ENCODE measurements at regions not wholly inside any gene's neighbourhood (a gene's known extent, or its start where the extent isn't known, plus 50 kb on each side); places are given as distances from the start of the nearest gene placed in this dataset.

DNA sequence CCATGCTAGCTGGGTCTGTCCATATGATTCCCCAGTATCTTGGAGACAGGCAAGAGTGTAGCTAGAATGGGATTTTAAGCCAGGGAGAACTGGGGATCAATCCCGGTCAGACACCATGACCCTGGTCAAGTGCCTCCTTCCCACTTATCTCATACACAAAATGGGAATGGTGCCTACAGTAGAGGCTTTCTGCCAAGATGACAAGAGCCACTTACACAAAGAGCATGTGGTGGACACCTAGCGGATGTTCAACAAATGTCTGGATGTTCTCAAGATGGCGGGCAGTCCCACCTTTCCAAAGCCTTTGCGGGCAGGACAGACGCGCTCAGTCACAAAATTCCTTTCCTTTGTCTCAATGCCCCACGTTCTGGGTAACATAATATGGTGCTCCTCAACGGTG is 57.3 kb downstream of the MAF start:
- no peak for DNase-seq

DNA sequence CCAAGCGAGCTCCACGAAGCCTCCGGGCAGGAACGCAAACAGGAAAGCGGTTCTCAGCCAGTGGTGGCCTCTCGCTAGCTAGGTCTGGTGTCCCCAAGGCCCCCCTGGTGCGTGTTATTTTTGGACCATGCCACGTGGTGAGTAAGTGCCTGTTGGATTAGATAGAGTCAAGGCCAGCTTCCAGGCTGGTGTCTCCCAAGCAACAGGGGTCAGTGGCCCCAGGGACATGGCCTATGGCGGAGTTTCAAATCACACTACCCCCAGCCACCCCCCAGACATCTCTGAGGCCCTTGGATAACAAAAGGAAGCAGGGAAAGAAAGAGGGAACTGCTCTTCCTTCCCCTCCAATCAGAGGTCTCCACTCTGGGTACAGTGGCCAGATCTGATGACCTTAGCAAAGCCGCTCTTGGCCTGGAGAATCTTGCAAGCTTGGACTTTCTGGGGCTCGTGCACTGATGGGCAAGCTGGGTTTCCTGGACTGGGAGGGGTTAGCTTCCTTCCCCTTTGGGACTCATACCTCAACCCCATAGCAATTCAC is 58.2 kb downstream of the MAF start:
- DNase-seq, result no peak

DNA sequence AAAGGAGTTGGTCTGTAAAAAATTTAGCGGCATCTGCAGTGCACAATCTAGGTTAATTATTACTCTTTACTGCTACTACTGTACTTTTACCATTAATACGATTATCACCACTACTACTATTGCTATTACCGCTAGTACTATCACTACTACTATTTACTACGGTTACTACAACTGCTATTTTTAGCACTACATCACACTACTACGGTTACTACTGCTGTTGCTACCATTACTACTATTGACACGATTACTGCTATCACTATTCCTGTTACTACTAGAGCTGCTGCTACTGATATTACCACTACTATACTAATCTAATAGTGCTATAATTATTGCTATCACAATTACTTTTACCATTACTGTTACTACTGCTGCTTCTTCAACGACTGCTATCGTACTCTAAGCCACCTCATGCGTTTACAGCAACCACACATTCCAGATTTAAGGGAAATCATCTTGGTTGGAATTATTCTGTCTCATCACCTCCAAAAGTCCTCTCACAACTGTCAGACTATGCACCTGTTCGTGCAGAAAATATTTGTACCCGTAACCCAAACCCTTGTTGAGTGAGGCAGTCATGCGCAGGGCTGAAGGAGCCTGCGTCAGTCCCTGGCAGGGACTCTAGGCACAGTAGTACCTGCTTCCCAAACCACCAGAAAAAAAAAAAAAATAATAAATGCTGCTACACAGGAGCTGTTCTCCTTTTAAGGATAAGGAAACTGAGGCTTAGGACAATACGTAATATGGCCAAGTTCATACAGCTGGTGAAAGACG is 59.5 kb downstream of the MAF start:
- DNase-seq, result no peak

DNA sequence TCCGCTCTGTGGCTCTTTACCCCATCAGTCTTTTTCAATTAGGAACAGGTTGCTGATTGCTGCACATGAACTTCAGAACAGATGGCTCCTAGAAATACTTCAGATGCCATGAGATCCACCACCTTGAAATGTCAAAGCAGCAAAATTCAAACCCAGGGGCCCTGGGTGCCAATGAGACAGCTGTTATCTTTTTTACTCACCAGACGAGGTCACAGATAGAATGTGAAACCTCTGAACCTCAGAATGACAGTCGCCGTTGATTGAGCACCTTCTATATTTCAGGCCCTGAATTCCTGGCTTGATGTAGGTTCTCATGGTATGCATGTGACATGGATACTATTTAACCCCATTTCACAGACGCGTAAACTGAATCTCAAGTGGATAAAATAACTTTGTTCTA is 63.0 kb downstream of the MAF start:
- DNase-seq, result no peak

DNA sequence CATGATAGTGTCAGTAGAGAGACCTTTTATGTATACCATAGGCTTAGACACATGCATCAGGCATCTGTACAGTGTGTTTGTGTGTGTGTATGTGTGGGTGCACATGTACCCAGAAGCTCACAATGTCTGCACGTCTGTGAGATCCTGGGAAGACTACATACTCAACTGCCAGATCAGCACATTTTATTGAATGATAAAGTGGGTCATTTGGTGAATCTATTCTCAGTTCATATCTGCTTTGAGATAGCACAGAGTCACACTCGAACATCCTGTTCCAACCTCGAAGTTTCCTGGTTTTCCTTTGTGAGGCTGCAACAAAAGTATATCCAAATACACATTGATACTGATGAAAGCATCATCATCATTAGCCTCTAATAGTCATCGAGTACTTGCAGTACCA is 63.6 kb downstream of the MAF start:
- no peak for DNase-seq

DNA sequence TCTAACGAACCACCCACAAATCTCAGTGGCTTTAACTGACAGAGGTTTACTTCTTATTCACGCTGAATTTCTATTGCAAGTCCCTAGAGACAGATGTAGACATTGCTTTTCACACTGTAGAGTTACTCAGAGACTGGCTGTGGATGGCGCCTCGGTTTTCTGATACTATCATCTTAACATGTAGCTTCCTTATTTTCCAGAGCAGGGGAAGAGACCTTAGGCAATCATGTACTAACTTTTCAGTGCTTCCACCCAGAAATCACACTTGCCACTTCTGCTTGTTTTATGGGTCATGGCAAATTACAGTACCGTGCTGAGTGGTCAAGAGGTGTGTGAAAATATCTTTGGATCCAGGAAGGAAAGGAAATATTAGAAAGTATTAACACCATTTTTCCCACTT is 65.4 kb downstream of the MAF start:
- DNase-seq, result no peak

DNA sequence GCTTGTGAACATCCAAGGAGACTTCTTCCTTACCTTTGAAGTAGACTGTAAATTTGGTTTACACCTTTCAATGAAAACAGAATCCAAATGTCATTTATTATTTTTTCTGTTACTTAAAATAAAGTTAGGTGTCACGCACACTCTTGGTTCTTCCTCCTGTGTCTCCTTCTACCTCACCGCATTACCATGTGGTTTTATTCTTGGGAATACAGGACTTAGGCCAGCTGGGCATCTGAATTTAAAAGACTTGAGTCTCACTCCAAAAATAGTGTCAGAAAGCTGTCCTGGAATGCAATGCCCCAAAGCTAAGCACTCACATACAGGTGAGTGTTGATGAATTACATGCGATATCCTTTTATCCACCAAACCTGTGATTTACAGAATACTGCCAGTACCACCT is 66.4 kb downstream of the MAF start:
- no peak for DNase-seq

DNA sequence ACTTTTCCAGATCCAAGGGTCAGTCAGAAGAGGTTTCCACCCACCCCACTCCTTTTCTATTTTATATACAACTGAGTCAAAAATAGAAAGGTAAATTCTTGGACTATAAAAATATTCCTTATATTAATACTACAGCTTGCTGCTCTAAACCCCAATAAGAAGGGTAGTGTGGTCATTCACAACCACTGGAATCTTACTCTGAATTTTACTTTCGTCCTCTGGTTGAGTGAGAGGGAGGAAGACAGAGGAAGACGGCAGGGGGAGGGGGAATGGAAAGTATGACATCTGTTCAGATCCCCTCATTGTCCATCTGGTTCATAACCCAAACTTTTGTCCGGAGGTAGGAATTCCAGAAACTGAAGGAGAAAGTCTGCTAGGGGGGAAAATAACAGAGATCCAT is 67.2 kb downstream of the MAF start:
- DNase-seq, result no peak

DNA sequence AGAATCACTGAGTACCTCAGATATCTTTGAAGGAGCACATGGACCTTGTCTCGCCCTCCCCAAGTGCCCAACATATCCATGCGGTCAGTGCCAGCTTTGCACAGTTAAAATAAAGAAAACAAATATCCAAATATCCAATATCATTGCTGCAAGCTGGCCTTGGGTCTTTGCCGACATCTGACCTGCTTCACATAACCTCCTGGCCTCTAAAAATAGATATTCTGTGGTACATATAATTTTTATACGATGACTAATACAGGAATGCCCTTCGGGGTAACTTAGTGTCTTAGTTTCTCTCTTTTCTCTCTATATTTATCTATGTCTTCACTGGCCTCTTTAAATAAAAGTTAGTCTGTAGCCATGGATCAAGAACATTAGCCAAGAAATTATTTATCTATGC is 67.8 kb downstream of the MAF start:
- DNase-seq, result no peak

DNA sequence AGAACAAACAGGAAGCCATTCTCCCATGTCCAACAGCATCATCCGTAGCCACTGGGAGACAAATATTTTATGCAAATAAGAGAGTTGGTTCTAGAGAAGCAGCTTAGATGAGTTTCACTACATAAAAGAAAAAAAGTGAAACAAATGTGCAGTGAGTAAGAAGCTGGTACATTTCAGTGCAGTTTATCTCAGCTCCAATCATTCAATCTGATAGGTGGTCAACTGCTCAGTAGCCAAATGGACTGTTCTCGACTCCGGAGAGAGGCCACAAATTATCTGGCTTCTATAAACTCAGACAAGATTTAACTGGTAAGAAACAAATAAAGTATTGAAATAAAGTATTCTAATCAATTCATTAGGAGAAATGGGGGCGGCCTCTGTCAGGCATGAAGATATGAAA is 68.3 kb downstream of the MAF start:
- no peak for DNase-seq

DNA sequence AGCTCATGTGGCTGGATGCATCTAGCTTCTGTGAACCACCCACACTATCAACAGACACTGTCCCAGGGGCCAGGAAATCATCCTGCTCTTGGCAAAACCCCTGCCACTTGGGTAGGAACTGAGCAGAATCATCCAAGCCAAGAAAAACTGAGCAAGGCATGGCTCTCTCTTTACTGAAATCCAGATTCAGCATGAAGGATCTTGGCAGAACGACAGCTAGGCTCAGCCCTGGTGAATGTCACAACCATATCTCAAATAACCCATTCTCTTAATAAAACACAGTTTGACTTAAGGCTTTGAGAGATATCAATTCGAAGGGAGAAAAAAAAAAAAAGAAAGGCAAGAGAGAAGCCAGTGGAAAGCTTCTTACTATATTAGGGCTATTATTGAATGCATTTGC is 72.2 kb downstream of the MAF start:
- DNase-seq, result no peak

DNA sequence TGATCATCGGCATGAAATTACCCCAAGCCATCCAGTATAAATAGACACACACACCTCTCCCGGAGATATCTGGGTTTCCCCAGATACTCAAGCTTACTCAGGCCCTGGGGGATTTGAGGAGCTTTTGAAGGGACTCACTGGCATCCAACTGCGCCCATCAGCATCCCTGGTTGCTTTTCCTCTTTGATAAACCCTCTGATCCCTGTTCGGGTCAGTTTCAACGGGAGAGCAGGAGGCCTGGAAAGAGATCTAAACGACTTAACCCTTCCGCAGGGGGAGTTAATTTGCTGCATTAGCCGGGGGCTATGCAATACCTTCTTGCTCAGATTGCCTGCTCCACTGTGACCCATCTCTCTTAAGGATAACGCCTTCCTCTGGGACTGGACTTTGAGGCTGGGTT is 76.6 kb downstream of the MAF start:
- DNase-seq, result no peak

DNA sequence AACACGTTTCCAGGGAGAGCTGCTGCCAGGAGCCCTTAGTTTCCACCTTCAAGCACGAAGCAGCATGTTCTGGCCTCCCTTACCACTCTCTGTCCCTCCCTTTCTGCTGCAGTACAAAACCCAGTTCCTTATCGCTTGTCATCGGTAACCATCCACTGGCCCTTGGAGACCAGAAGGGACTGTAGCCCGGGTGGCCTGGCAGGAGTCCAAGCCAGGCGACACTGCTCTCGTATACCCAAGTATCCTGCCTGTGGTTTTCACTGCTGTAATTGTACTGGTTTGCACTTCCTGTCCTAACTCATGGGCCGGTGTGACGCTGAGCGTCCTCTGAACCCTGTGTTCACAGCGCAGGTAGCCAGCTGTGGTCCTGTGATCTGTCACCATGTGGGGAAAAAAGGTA is 81.1 kb downstream of the MAF start:
- no peak for DNase-seq

DNA sequence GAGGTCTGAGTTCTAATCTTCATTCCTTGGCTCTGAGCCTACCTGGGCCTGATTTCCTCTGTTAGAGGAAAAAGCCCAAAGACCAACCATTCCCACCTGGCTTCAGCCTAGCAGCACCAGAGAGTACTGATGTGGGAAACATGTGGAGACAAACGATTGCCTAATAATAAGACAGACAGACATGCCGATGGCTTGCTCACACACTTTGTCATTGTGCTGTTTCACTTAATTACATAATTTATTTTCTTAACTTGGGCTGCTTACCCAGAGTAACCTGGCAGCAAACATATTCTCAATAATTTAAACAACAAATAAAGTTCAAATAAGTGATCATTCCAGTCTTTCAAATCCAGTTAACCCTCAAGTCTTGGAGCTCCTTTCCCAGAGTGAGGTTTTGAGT is 83.4 kb downstream of the MAF start:
- no peak for DNase-seq

DNA sequence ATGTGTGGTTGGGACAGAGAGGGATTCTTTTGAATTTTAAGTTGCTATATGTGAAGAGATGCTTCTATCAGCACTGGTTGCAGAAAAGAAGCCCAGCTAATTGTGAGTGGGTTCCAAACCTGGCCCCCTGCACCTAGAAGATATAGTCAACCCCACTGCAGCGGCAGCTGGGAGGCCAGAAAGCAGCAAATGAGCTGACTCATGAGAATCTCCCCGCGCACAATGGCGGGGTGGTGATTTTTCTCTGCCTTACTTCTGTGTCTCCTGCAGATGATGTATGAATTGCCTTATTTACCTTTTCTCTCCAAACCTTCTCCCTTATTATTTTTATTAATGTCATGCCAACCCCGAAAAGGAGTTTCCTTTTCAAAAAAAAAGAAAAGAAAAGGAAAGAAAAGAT is 89.7 kb downstream of the MAF start:
- DNase-seq, result no peak

DNA sequence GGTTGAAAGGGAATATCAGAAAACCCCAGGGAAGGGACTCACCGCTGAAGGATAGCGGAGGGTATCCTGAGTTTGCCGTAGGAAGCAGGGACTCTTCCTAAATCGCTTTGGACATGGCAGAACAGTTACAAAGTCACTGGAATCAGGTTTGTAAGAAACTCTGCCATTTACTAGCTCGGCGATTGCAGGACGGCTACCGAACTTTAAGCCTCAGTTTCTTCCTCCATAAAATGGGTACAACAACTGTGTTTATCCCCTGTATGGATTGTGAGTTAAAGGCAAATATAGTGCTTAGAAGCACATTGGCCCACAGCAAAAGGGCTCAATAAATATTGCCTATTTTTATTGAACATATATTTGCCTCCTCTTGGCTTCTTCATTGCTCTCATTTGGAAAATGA is 90.6 kb downstream of the MAF start:
- DNase-seq, result no peak

DNA sequence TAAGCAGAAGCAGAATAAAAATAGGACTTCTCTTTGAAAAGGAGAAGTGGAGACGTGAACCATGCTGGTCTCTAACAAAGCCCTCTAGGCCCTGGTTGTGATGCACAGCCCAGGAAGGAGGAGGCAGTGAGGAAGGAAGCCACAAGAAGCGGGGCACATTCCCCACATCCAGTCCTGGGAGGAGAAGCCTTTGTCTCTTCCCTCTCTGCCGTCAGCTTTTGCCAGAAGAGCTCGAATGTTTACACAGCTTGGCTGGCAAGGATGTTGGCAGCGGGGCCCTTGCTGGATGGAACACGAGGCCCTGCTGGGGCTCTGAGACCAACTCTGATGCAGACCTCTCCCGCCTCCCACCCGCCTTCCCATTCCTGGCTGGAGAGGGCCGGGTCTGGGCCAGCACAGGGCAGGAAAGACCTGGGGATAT is 91.3 kb downstream of the MAF start:
- DNase-seq, result no peak

DNA sequence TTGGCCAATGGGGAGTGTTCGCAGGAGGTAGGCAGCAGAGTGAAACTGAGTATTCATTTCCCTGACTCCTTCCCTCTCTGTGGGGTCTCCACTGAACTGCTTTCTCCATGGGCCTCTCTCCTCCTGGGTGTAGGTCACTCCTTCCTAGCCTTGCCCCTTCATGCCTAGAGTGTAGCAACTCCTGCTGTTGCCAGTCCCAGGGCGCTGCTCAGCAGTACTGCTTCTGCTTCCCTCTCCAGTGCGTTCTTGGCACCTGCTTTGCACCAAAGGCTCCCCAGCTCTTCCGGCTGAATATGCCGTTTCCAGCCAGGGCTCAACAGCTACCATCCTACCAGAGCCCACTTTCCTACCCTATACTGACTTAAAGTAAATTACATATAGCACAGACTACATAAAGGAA is 92.2 kb downstream of the MAF start:
- no peak for DNase-seq

DNA sequence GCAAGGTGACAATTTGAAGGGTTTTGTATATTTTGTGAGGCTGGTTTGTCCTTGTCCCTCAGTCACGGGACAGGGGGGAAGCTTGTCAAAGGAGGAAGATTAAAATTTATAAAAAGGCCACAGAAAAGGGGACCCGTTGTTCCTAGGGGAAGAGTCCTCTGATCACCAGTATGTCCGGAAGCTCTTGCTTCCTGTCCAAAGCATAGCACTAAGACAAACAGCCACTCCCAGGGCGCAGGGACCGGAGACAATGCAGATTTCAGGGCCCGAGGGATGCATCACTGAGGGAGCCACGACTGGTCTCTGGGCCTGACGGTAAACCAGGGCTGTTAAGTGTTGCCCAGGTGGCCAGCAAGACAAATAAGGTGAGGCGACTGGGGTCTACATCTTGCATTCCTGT is 95.2 kb downstream of the MAF start:
- no peak for DNase-seq

DNA sequence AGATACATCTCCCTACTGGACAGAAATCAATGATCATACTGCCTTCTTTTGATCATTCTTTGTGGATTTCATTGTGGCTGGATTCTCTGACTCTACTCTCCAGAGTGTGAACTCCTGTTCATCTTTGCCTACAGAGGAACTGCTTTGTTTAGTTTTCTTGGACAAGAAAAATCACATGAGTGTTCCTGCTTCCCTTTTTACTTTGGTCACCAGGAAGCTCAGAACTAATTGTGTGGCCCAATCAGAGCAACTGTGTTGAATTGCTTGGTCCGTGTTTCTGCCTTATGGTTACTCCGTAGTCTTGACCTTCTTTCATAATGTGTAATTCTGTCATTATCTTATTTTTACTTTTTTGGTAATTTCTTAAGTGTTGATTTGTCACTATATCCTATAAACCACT is 97.0 kb downstream of the MAF start:
- no peak for DNase-seq

DNA sequence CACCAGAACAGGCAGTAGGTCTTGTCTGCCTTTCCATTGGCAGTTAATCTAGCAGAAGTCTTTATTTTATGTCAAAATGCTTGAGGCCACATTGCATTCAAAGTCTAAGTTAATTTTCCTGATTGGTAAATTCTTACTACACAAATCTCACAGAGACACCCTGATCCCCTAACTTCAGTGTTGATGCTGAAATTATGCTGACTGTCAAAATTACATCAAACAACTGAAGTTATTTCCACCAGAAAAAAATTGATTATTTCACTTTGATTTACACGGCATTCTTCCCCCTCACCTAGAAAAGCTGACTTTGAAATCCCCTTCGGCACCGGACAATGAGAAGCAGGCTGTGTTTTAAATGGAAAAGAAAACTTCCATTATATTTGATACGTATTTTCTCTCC is 99.1 kb downstream of the MAF start:
- no peak for DNase-seq

DNA sequence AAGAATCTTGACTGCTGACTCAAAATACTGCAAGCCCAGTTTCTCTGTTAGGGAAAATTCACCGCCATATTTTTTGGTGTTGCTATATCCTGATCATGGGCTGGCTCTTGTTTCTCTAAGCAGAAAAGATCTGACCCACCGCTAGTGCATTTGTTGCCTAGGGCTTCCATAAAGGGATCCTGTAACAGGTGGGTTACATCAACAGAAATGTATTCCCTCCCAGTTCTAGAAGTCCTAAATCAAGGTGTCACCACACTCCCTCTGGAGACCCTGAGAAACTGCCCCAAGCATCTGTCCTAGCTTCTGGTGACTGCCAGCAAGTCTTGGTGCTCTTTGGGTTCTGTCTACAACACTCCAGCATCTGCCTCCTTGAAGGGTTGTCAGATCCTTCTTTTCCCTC is 99.7 kb downstream of the MAF start:
- no peak for DNase-seq

DNA sequence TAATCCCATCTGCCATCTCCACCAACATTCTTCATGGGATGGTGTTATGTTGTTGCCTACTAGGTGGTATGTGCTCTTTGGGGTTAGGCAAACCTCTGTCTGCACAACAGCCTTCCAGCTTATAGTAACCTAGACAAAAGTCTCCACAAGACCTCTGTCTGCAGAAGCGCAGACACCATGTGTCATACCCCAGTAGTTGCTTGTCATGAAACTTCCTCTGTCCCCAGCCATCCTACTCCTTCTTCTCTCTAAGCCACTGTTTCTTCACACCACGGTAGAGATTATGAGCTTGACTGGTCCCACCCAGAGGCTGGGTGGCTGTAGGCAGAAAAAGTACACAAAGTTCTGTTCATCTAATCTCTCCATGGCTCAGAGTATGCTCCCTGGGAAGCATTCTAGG is 100.3 kb downstream of the MAF start:
- no peak for DNase-seq

DNA sequence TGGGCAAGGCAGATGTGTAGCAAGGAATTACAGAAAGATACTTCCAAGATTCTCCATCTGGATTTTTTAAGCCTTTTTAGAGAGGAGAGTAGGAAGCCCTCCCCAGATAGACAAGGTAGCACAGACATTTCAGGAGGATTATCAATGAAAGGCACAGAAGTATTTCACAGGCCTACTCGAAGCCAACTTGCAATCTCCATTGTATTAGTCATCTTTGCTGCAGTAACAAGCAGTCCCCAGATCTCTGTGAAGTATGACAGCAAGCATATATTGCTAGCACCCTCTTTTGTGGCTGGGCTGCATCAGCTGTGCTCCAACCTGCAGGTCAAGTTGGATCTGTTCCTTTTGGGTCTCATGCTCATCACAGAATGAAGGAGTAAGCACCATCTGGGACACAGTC is 101.6 kb downstream of the MAF start:
- no peak for DNase-seq

DNA sequence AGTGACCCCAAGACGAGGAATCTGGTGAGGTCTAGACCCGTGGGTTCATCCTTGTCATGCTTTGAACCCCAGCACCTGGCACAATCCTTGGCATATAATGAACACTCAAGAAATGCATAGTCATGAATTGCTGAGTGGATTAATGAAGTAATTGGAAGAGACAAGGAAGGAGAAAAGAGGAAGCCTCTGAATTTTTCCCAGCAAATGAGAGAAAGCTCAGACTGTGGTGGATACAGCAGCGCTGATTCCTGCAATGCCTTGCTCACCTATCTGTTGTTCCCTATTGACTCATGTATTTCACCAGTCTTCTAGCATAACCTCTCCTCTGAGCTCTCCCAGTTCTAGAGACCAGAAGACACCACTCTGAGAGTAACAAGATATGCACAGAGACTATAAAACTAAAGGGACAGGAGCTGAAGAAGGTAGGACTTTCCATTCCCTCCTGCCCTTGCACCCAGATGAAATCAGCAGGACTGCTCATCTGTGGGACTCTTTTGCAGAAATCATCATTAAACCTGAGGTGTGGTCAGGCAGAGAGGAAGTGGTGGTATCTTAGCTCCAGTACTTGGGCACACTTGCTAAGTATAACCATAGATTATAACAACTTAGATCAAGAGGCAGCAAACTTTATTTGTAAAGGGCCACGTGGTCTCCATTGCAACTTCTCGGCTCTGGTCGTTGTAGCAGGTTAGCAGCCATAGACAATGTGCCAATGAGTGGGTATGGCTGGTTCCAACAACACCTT is 102.8 kb downstream of the MAF start:
- no peak for DNase-seq

All from GF-D8 (cell line).